ENCODE measurements at regions not wholly inside any gene's neighbourhood (a gene's known extent, or its start where the extent isn't known, plus 50 kb on each side); places are given as distances from the start of the nearest gene placed in this dataset.

DNA sequence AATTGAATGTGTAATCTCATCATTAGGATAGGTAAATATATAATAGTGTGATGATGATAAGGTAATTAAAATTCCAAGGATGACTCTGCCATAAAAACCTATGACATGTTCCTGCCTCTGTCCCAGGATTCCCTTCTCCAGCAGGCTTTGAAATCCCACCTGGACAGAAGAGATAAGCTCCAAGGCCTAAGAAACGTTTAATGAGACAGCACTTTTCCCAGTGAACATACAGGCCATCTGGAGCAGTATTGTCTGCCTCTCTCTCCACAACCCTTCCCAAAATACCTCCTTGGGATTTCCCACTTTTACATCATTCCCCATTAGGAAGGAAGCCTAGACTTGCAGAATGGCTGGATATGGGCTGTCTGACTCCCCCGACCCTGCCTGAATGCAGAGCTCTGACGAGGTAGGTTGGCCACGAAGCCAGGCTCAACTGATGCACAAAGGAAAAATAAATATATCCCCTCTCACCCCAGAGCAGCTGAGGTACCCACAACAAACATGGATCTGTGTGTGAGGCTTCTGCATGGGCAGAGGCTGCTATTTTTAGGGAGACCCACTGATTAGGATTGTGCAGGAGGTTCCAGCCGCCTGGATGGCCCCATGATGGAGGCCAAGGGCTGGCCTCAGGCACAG lies 71.0 kb downstream of the TMPRSS5 start:
- Histone ChIP-seq H3K4me3 (ENCODE audit: low read depth, low read length) (no peak overlapping the region), H3K9ac (no peak overlapping the region), H2AFZ (no peak overlapping the region), H3K4me1 (no peaks in the 10 kb centered on the region), H3K36me3 (ENCODE audit: control insufficient read depth, insufficient read depth, low read length) (no peaks in the 10 kb centered on the region), H3K9me3 (ENCODE audit: control insufficient read depth, low read length) (no peaks in the 10 kb centered on the region), H3K27ac (no peak overlapping the region), H3K79me2 (no peaks in the 10 kb centered on the region), H3K4me2 (ENCODE audit: low read length) (no peak overlapping the region), H3K27me3 (ENCODE audit: control insufficient read depth, insufficient read depth, low read length) (no peaks in the 10 kb centered on the region)
- TF ChIP-seq, protein P1, sequence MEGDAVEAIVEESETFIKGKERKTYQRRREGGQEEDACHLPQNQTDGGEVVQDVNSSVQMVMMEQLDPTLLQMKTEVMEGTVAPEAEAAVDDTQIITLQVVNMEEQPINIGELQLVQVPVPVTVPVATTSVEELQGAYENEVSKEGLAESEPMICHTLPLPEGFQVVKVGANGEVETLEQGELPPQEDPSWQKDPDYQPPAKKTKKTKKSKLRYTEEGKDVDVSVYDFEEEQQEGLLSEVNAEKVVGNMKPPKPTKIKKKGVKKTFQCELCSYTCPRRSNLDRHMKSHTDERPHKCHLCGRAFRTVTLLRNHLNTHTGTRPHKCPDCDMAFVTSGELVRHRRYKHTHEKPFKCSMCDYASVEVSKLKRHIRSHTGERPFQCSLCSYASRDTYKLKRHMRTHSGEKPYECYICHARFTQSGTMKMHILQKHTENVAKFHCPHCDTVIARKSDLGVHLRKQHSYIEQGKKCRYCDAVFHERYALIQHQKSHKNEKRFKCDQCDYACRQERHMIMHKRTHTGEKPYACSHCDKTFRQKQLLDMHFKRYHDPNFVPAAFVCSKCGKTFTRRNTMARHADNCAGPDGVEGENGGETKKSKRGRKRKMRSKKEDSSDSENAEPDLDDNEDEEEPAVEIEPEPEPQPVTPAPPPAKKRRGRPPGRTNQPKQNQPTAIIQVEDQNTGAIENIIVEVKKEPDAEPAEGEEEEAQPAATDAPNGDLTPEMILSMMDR (IDR thresholded peaks at IDR 0.05), result no peak

DNA sequence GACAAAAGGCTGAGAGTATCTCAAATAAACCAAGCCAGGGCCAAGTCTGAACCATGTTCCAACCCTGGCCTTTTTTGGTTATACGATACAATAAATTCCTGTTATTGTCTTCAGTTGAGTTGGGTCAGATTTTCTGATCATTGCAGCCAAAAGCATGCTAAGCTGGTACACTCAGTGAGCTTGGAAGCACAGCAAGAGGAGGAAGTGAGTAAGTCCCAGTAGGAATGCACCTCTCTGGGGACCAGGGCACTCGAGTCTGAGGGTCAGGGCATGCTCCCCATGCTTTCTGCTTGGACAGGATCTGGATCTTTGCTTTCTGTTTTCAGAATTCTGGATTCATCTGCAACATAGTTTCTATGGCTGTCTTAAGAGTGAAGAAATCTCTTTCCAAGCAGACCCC lies 73.1 kb downstream of the TMPRSS5 start:
- H3K4me1 ChIP-seq, result no peaks in the 10 kb centered on the region
- no peaks in the 10 kb centered on the region for H3K27me3 ChIP-seq (ENCODE audit: control insufficient read depth, insufficient read depth, low read length)
- no peak overlapping the region for H2AFZ ChIP-seq

DNA sequence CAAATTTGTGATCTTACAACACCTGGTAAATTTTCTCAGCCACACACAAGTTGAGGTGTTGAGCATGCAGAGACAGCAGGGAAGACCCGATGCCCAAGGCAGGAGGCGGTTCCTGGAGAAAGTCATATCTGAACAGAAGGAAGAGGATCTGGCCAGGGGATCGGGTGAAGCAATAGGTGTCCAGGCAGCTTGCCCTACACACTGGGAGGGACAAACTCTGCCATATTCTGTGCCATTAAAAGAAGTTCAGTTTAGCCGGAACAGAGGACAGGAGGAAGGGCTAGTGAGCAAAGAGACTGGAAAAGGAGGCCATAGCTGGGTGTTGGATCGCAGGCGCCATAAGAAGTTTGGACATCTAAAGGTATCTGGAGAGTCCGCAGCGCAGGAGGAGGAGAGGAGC lies 76.5 kb downstream of the TMPRSS5 start:
- no peaks in the 10 kb centered on the region for H3K4me1 ChIP-seq
- H3K9me3 ChIP-seq (ENCODE audit: control insufficient read depth, low read length), result no peaks in the 10 kb centered on the region
- H3K27me3 ChIP-seq (ENCODE audit: control insufficient read depth, insufficient read depth, low read length), result no peaks in the 10 kb centered on the region
- H3K27ac ChIP-seq, result no peak overlapping the region
- H2AFZ ChIP-seq, result no peak overlapping the region
- H3K4me2 ChIP-seq (ENCODE audit: low read length), result no peak overlapping the region
- TF ChIP-seq, protein P1 (IDR thresholded peaks at IDR 0.05), result no peak
- H3K36me3 ChIP-seq (ENCODE audit: control insufficient read depth, insufficient read depth, low read length), result no peaks in the 10 kb centered on the region
- no peak overlapping the region for H3K9ac ChIP-seq
- H3K4me3 ChIP-seq (ENCODE audit: low read depth, low read length), result no peak overlapping the region
- H3K79me2 ChIP-seq, result no peaks in the 10 kb centered on the region

More for the DNA sequence above, 73.1 kb downstream of the TMPRSS5 start:
- TF ChIP-seq, protein P1 (IDR thresholded peaks at IDR 0.05), result no peak
- Histone ChIP-seq H3K9ac (no peak overlapping the region), H3K9me3 (ENCODE audit: control insufficient read depth, low read length) (no peaks in the 10 kb centered on the region), H3K36me3 (ENCODE audit: control insufficient read depth, insufficient read depth, low read length) (no peaks in the 10 kb centered on the region), H3K4me2 (ENCODE audit: low read length) (no peak overlapping the region), H3K79me2 (no peaks in the 10 kb centered on the region), H3K27ac (no peak overlapping the region), H3K4me3 (ENCODE audit: low read depth, low read length) (no peak overlapping the region)

DNA sequence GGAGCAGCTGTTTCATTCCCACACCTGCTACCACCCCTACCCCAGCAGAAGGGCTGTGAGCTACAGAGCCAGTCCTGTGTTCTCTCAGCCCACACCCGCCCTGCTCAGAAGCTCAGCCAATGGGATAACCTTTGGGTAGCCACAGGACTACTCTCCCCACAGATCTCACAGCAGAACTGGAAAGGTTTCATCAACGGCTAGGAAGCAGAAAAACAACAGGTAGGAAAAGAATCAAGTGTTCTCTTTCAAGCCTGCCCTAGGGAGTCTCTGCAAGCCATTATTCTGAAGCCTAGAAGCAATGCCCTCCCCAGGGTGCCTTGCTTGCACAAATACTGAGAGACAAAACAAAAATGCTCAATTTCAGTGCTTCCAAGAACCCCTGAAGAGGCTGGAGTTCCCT lies 77.2 kb downstream of the TMPRSS5 start:
- Histone ChIP-seq H3K9me3 (ENCODE audit: control insufficient read depth, low read length) (no peaks in the 10 kb centered on the region), H3K27me3 (ENCODE audit: control insufficient read depth, insufficient read depth, low read length) (no peaks in the 10 kb centered on the region), H3K4me3 (ENCODE audit: low read depth, low read length) (no peak overlapping the region), H3K4me2 (ENCODE audit: low read length) (no peak overlapping the region), H2AFZ (no peak overlapping the region), H3K27ac (no peak overlapping the region), H3K36me3 (ENCODE audit: control insufficient read depth, insufficient read depth, low read length) (no peaks in the 10 kb centered on the region), H3K9ac (no peak overlapping the region), H3K79me2 (no peaks in the 10 kb centered on the region), H3K4me1 (no peaks in the 10 kb centered on the region)
- TF ChIP-seq, protein P1 (IDR thresholded peaks at IDR 0.05), result no peak

DNA sequence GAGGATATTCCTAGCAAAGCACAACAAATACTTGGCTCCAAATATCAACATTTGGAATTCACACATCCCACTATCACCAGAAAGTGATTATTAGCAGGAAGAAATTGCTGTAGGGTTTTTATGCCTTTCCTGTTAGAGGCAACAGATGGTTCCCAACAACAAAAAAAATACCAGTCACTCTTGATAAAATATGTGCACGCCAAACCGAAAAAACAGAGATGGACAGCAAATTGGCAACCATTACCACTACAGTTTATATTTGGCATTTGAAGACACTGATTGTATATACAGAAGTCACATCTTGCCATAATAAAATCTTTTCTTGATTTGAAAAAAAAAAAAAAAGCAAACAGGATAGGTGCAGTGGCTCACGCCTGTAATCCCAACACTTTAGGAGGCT lies 78.2 kb downstream of the TMPRSS5 start:
- H3K27ac ChIP-seq, result no peak overlapping the region
- TF ChIP-seq, protein P1 (IDR thresholded peaks at IDR 0.05), result no peak
- H3K79me2 ChIP-seq, result no peaks in the 10 kb centered on the region
- no peak overlapping the region for H2AFZ ChIP-seq
- no peaks in the 10 kb centered on the region for H3K27me3 ChIP-seq (ENCODE audit: control insufficient read depth, insufficient read depth, low read length)
- no peaks in the 10 kb centered on the region for H3K36me3 ChIP-seq (ENCODE audit: control insufficient read depth, insufficient read depth, low read length)
- no peak overlapping the region for H3K9ac ChIP-seq
- no peaks in the 10 kb centered on the region for H3K9me3 ChIP-seq (ENCODE audit: control insufficient read depth, low read length)
- H3K4me2 ChIP-seq (ENCODE audit: low read length), result no peak overlapping the region
- H3K4me1 ChIP-seq, result no peaks in the 10 kb centered on the region
- no peak overlapping the region for H3K4me3 ChIP-seq (ENCODE audit: low read depth, low read length)
